A204.1 (cell line): ENCODE measurements at regions not wholly inside any gene's neighbourhood (a gene's known extent, or its start where the extent isn't known, plus 50 kb on each side); places are given as distances from the start of the nearest gene placed in this dataset.

ENCODE experiments used
- FAIRE-seq: peaks from 2 replicates; lab custom pipeline; 2012; peaks lifted over from hg19 to GRCh38; lab: Jason Lieb, UNC

- FAIRE-seq: no peak
These were observed 119.8 kb upstream of the ARHGAP28 start for GRCh38 chr18:6609666-6610264.

- FAIRE-seq: no peak
These were observed 119.0 kb upstream of the ARHGAP28 start for GRCh38 chr18:6610466-6610865.

GRCh38 chr18:6613581-6613980 is 115.9 kb upstream of the ARHGAP28 start:
- no peak for FAIRE-seq

- FAIRE-seq: no peak
These were observed 114.6 kb upstream of the ARHGAP28 start for GRCh38 chr18:6614952-6615351.

- FAIRE-seq: no peak
These were observed 112.5 kb upstream of the ARHGAP28 start for GRCh38 chr18:6616981-6617380.

GRCh38 chr18:6621437-6621836 is 108.1 kb upstream of the ARHGAP28 start:
- FAIRE-seq: no peak

DNA sequence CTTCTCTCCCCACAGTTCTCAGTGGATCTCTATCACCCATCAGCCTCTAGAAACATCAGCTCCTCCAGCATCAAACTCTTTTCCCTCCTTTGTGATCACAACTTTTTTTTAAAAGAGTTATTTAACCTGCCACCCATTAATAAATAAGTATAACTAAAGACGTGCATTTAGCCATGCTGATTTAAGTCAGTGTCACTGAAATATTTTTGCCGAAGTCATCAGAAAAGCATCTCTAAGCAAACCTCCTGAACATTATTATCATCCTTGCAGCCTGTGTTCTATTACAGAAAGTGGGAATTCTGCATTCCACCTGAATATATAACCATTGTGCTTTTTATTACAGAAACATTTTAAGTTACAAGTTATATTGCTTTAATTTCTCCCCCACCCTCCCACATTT is 106.2 kb upstream of the ARHGAP28 start:
- no peak for FAIRE-seq

GRCh38 chr18:6624271-6624660 is 105.2 kb upstream of the ARHGAP28 start:
- no peak for FAIRE-seq

GRCh38 chr18:6624661-6625311 is 104.7 kb upstream of the ARHGAP28 start:
- FAIRE-seq: no peak

DNA sequence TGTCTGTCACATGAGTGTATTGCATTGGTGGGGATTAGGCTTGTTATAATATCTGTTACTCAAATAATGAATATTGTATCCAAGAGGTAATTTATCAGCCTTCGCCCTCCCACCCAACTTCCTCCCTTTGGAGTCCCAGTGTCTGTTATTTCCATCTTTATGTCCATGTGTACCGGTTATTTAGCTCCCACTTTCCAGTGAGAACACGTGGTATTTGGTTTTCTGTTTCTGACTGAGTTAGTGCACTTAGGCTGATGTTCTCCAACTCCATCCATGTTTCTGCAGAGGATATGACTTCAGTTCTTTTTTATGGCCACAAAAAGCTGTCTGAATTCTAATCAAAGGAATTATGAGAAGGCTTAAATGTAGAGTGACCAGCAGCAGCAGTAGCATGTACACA is 104.0 kb upstream of the ARHGAP28 start:
- FAIRE-seq: no peak

DNA sequence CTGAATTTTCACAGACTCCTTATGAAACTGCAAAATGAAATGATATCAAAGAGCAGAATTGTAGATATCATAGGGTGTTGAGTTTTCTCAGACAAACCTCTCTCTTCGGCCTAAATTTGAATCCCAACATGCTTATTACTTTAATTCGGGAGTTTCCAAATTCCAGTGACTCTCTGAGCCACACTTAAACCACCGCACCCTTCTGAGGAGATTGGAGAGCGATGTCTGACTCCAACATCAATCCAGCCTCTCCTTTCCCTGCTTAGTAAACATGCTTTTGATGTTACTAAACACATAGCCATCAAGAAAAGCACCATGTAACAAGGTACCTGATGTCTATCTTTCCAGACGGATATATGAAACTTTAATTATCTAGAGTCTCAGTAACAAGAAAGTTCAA is 103.1 kb upstream of the ARHGAP28 start:
- FAIRE-seq: no peak

DNA sequence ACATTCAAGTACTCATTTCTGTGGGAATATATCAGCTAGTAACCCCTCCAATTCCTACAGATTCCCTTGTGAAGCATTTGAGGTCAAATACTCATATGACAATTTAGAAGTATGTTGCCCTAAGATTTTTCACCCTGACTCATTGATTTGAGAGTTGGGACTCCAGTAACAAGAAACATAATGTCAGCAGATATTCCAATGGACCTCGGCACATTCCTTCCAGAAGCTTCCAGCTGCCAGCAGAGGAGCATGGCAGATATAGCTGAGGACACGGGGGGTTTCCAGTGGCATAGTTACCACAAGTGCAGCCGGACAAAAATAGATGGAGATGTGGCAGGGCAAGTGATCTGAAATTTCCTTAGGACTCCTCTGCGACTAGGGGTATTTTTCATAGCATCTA is 101.9 kb upstream of the ARHGAP28 start:
- FAIRE-seq: no peak

GRCh38 chr18:6628187-6628586 is 101.3 kb upstream of the ARHGAP28 start:
- FAIRE-seq: no peak

GRCh38 chr18:6629635-6630140 is 99.8 kb upstream of the ARHGAP28 start:
- FAIRE-seq: no peak

- no peak for FAIRE-seq
These were observed 96.2 kb upstream of the ARHGAP28 start for GRCh38 chr18:6633310-6633709.

DNA sequence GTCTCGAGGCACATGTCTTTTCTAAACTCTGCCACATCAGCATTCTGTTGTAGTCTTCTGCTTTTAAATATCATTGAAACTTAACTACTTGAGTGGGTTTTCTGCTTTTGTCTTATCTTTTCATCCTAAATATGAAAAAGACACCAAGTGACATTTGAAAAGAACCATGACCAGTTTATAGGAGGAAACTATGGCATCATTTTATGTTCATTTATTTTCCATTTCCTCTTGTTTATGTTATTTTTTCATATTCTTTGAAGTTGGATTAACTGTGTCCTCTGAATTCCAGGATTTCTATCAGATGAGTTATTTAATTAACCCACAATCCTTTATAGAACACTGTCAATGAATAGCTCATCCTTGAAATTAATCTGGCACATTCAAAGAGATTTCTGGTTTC is 93.4 kb upstream of the ARHGAP28 start:
- FAIRE-seq: no peak

- FAIRE-seq: no peak
These were observed 91.1 kb upstream of the ARHGAP28 start for GRCh38 chr18:6638447-6638846.

- FAIRE-seq: no peak
These were observed 90.2 kb upstream of the ARHGAP28 start for GRCh38 chr18:6639305-6639704.

GRCh38 chr18:6644836-6645627 is 84.5 kb upstream of the ARHGAP28 start:
- no peak for FAIRE-seq

DNA sequence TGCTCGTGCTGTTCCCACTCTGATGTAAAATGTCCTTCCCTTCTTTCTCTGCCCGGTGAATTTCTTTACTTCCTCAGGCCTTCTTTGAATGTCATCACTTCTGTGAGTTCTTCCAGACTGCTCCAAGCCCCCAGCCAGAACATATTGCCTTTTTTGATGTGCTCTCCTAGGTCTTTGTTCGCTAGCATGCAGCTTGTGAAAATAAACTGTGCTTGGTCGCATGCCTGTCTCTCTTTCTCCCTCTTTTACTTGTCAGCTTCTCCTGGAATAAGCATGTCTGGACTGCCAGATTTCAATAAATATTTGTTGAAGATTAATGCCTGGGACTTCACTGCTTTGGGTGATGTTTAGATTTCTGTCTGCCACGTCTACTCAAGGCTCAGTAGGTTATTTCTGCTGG is 82.7 kb upstream of the ARHGAP28 start:
- FAIRE-seq: no peak

- FAIRE-seq: no peak
These were observed 80.9 kb upstream of the ARHGAP28 start for GRCh38 chr18:6648581-6648980.

GRCh38 chr18:6649421-6650126 is 79.9 kb upstream of the ARHGAP28 start:
- FAIRE-seq: no peak

- no peak for FAIRE-seq
These were observed 79.4 kb upstream of the ARHGAP28 start for GRCh38 chr18:6650127-6650507.
